CD14-positive monocyte (primary cell): ENCODE measurements at regions not wholly inside any gene's neighbourhood (a gene's known extent, or its start where the extent isn't known, plus 50 kb on each side); places are given as distances from the start of the nearest gene placed in this dataset.

Source experiments
- DNase-seq, 3 donors: peaks; one replicate each; pipeline ENCODE4 v3.0.0-alpha.2; 2011 to 2022
- H2AFZ ChIP-seq: 2 replicates; pipeline ENCODE4 v1.6.0; 2012; ENCODE audit warnings: mild to moderate bottlenecking, low read depth, low read length, inconsistent platforms; ENCODE audit not compliant: insufficient read depth, poor library complexity, severe bottlenecking
- H3K27ac ChIP-seq, 2 donors: 1 replicate in 1 of 2; 2 replicates in 1 of 2; pipeline ENCODE4 v1.5.1; 2012 to 2013; ENCODE audit warnings: low read length in 2 of 2, control low read depth in 1 of 2, inconsistent platforms in 1 of 2, low read depth in 1 of 2, mild to moderate bottlenecking in 1 of 2
- H3K27me3 ChIP-seq, 2 donors: one replicate each; pipeline versions ENCODE4 v1.6.0 to v1.6.1; 2011 to 2013; ENCODE audit warnings: low read length in 2 of 2; ENCODE audit not compliant: control insufficient read depth in 2 of 2, insufficient read depth in 2 of 2
- H3K36me3 ChIP-seq, 2 donors: replicated peaks in 1 of 2; 1 replicate in 1 of 2; 2 replicates in 1 of 2; pipeline versions ENCODE4 v1.5.1 to v1.6.1; 2012 to 2013; ENCODE audit warnings: low read length in 2 of 2, control low read depth in 1 of 2, inconsistent platforms in 1 of 2, mild to moderate bottlenecking in 1 of 2; ENCODE audit not compliant: insufficient read depth in 2 of 2, control insufficient read depth in 1 of 2
- H3K4me1 ChIP-seq, 2 donors: 1 replicate in 1 of 2; 2 replicates in 1 of 2; pipeline versions ENCODE4 v1.5.1 to v1.6.1; 2012 to 2013; ENCODE audit warnings: low read length in 2 of 2, control low read depth in 1 of 2, inconsistent platforms in 1 of 2, mild to moderate bottlenecking in 1 of 2, moderate library complexity in 1 of 2; ENCODE audit not compliant: insufficient read depth in 2 of 2, control insufficient read depth in 1 of 2
- H3K4me2 ChIP-seq: replicated peaks from 2 replicates; pipeline ENCODE3; 2012; ENCODE audit warnings: low read length, moderate library complexity, mild to moderate bottlenecking; ENCODE audit not compliant: poor library complexity, severe bottlenecking; ENCODE audit errors: extremely low read depth
- H3K4me3 ChIP-seq, 3 experiments: fragments of 200-600 bp in 1 of 3; sonication (generic) in 1 of 3; replicated peaks in 1 of 3; 1 replicate in 2 of 3; 2 replicates in 1 of 3; pipeline ENCODE4 v1.5.1; 2011 to 2013; ENCODE audit warnings: low read length in 3 of 3, mild to moderate bottlenecking in 3 of 3, control low read depth in 2 of 3, low read depth in 2 of 3, inconsistent platforms in 1 of 3, moderate library complexity in 1 of 3
- H3K79me2 ChIP-seq: 2 replicates; pipeline ENCODE4 v1.6.0; 2012; ENCODE audit warnings: mild to moderate bottlenecking, control low read depth, inconsistent platforms, low read length, moderate library complexity; ENCODE audit not compliant: insufficient read depth
- H3K9ac ChIP-seq: 2 replicates; pipeline ENCODE4 v1.6.0; 2017; ENCODE audit warnings: low read length, mild to moderate bottlenecking; ENCODE audit not compliant: insufficient read depth, poor library complexity, severe bottlenecking
- H3K9me3 ChIP-seq, 2 donors: replicated peaks in 1 of 2; 1 replicate in 1 of 2; 2 replicates in 1 of 2; pipeline versions ENCODE4 v1.5.1 to v1.6.1; 2012 to 2013; ENCODE audit warnings: low read length in 2 of 2, control low read depth in 1 of 2; ENCODE audit not compliant: control insufficient read depth in 1 of 2, insufficient read depth in 1 of 2
- H4K20me1 ChIP-seq: 2 replicates; pipeline ENCODE4 v1.6.0; 2012; ENCODE audit warnings: mild to moderate bottlenecking, low read length, control low read depth, moderate library complexity; ENCODE audit not compliant: insufficient read depth
- H3K27ac Mint-ChIP-seq, 7 donors: one replicate each; pipeline ENCODE4 v1.8.0; 2020; ENCODE audit warnings: mild to moderate bottlenecking in 7 of 7, mixed read lengths in 7 of 7, moderate library complexity in 6 of 7, inconsistent platforms in 2 of 7
- H3K27me3 Mint-ChIP-seq, 3 donors: one replicate each; pipeline ENCODE4 v1.8.0; 2021 to 2022; ENCODE audit warnings: low read depth in 3 of 3, mild to moderate bottlenecking in 3 of 3, mixed read lengths in 3 of 3, moderate library complexity in 3 of 3, inconsistent platforms in 1 of 3
- H3K36me3 Mint-ChIP-seq, 2 donors: one replicate each; pipeline ENCODE4 v1.8.0; 2020; ENCODE audit warnings: mixed read lengths in 2 of 2, inconsistent platforms in 1 of 2, mild to moderate bottlenecking in 1 of 2
- H3K4me1 Mint-ChIP-seq: one replicate; pipeline ENCODE4 v1.8.0; 2020; ENCODE audit warnings: mild to moderate bottlenecking, mixed read lengths
- H3K4me3 Mint-ChIP-seq, 2 donors: one replicate each; pipeline ENCODE4 v1.8.0; 2020; ENCODE audit warnings: mild to moderate bottlenecking in 2 of 2, mixed read lengths in 2 of 2, moderate library complexity in 1 of 2
- H3K9me3 Mint-ChIP-seq, 7 donors: one replicate each; pipeline ENCODE4 v1.8.0; 2020 to 2022; ENCODE audit warnings: mixed read lengths in 7 of 7, mild to moderate bottlenecking in 6 of 7, moderate library complexity in 6 of 7, inconsistent platforms in 2 of 7
- CTCF ChIP-seq: fragments of 200-600 bp; IDR thresholded peaks from one replicate; pipeline ENCODE4 v1.8.0; 2022; ENCODE audit warnings: antibody characterized with exemption, mild to moderate bottlenecking
- WGBS: methylation state at CpG from one replicate; pipeline ENCODE4 v1.1.5; 2013; ENCODE audit warnings: missing lambda C conversion rate; ENCODE audit not compliant: insufficient coverage; 5-methylcytosine and 5-hydroxymethylcytosine counted together
- intact Hi-C, 2 donors: fragments of 100-400 bp; cut with micrococcal nuclease; formaldehyde crosslinking; loops; one replicate each; pipeline versions ENCODE4 v1.15.0 to v1.15.1; 2023

GRCh38 chr16:52786091-52786490 is 239.1 kb upstream of the TOX3 start:
- Histone ChIP-seq H4K20me1 (no peaks in the 10 kb centered on the region), H3K4me3 (no peak overlapping the region), H3K4me2 (no peak overlapping the region), H3K4me1 (no peaks in the 10 kb centered on the region), H3K9ac (no peak overlapping the region), H3K9me3 (no peaks in the 10 kb centered on the region), H3K27ac (no peak overlapping the region), H3K79me2 (no peaks in the 10 kb centered on the region), H2AFZ (no peak overlapping the region), H3K27me3 (no peaks in the 10 kb centered on the region), H3K36me3 (no peaks in the 10 kb centered on the region)
- Mint-ChIP-seq H3K4me1 (no peaks in the 10 kb centered on the region), H3K36me3 (no peaks in the 10 kb centered on the region), H3K9me3 (peaks cover 0 to 6% (median 3%) of the 10 kb centered on the region in 7 donors), H3K27me3 (peaks cover 0 to 3% (median 0%) of the 10 kb centered on the region in 3 donors), H3K4me3 (no peak overlapping the region), H3K27ac (peak overlapping the region in 1 of 7 donors; percentile 47)
- DNase-seq = no peak
- no peak for TF ChIP-seq CTCF
- 100% methylated on average over 1 of the region's 3 CpGs for WGBS
- intact Hi-C loops = no loop called here

- H3K27ac ChIP-seq = no peak overlapping the region
- no peaks in the 10 kb centered on the region for H3K27me3 ChIP-seq
- WGBS = no CpG with 5 or more reads among the region's 4 CpGs
- no peak overlapping the region for H3K4me2 ChIP-seq
- no peak overlapping the region for H3K4me3 ChIP-seq
- no peak overlapping the region for H3K9ac ChIP-seq
- peaks cover 0 to 3% (median 0%) of the 10 kb centered on the region in 3 donors for H3K27me3 Mint-ChIP-seq
- no peak overlapping the region for H2AFZ ChIP-seq
- H3K9me3 Mint-ChIP-seq = peaks cover 0 to 6% (median 0%) of the 10 kb centered on the region in 7 donors
- H3K4me3 Mint-ChIP-seq = no peak overlapping the region
- no peaks in the 10 kb centered on the region for H3K9me3 ChIP-seq
- no peak overlapping the region for H3K27ac Mint-ChIP-seq
- TF ChIP-seq CTCF = no peak
- no peaks in the 10 kb centered on the region for H3K4me1 Mint-ChIP-seq
- no peaks in the 10 kb centered on the region for H4K20me1 ChIP-seq
- H3K79me2 ChIP-seq = no peaks in the 10 kb centered on the region
- H3K4me1 ChIP-seq = no peaks in the 10 kb centered on the region
- H3K36me3 ChIP-seq = no peaks in the 10 kb centered on the region
- H3K36me3 Mint-ChIP-seq = no peaks in the 10 kb centered on the region
- intact Hi-C loops = no loop called here
- no peak for DNase-seq
These were observed 238.7 kb upstream of the TOX3 start for GRCh38 chr16:52785653-52786052.
